ENCODE measurements at regions not wholly inside any gene's neighbourhood (a gene's known extent, or its start where the extent isn't known, plus 50 kb on each side); places are given as distances from the start of the nearest gene placed in this dataset.
A peak's percentile ranks its signal among the peaks of the same experiment; 100 is the strongest.

DNA sequence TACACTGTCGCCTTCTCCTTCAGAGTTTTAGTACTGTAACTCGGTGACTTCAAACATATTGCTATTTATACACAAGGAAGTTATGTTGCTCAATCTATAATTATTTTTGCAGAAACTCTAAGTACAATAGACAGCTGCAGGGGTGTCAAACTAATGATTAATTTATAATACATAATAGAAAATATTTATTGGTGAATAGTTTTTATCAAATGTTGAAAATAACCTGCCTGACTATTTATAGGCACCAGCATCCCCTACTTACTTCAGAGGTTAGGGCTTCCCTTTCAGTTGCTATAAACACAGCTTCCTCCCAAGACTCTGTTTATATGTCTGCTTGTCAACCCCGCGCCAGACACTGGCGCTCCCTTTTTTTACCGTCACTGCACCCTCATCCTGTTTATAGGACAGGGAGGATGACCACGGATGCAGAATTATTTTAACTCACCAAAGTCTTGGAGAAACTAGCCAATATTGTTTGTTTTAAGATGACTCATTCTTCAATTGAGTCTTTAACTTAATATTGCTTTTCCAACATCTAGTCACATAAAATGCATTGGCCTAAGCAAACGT, 225.0 kb downstream of the ALDH8A1 start:
- H3K27me3 ChIP-seq: no peaks in the 10 kb centered on the region
- H3K36me3 ChIP-seq: no peaks in the 10 kb centered on the region
- H3K27ac ChIP-seq: no peak overlapping the region
- peaks cover 0 to 10% (median 0%) of the 10 kb centered on the region in 4 donors for H3K4me1 ChIP-seq
- H3K9me3 ChIP-seq: no peaks in the 10 kb centered on the region
- TF ChIP-seq, protein P1, sequence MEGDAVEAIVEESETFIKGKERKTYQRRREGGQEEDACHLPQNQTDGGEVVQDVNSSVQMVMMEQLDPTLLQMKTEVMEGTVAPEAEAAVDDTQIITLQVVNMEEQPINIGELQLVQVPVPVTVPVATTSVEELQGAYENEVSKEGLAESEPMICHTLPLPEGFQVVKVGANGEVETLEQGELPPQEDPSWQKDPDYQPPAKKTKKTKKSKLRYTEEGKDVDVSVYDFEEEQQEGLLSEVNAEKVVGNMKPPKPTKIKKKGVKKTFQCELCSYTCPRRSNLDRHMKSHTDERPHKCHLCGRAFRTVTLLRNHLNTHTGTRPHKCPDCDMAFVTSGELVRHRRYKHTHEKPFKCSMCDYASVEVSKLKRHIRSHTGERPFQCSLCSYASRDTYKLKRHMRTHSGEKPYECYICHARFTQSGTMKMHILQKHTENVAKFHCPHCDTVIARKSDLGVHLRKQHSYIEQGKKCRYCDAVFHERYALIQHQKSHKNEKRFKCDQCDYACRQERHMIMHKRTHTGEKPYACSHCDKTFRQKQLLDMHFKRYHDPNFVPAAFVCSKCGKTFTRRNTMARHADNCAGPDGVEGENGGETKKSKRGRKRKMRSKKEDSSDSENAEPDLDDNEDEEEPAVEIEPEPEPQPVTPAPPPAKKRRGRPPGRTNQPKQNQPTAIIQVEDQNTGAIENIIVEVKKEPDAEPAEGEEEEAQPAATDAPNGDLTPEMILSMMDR (IDR thresholded peaks at IDR 0.05): no peak
- no peak for TF ChIP-seq POLR2A (IDR thresholded peaks at IDR 0.05)
- no peak for DNase-seq
- H3K4me3 ChIP-seq: no peak overlapping the region

DNA sequence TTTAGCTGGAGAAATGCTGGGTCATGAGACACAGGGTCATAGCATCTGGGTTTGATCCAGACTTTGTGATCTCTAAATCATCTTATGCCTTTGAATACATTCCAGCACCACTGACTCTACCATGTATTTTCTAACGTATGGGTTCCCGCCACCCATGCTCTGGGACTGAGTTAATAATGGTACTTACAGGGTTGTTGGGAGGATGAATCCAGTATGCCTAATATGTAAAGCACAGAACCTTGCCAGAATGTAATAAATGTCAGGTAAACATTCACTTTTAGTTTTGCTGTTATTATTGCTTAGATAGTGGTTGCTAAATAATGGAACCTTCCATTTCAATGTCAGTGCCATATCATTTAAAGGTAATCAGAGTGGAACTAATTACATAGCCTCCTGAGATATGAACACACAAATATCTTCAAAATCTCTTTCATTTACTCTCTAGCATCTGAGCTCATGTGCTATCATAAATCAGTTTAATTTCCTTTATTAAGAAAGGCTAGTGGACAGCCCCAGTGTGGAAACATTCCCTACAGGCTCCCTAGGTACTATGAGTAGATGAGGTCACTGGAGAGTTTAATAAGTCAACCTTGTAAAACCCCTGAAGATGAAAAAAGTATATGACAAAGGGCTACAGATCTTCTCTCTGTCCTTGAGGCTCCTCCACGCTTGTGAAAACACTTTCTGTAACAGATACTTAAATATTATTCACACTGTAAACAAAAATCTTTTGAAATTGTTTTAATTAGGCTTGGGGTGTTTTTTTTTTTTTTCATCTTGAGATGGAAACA, 226.6 kb downstream of the ALDH8A1 start:
- no peak overlapping the region for H3K4me3 ChIP-seq
- H3K36me3 ChIP-seq: no peaks in the 10 kb centered on the region
- H3K27me3 ChIP-seq: no peaks in the 10 kb centered on the region
- no peak for DNase-seq
- no peaks in the 10 kb centered on the region for H3K9me3 ChIP-seq
- H3K27ac ChIP-seq: no peak overlapping the region
- TF ChIP-seq POLR2A (IDR thresholded peaks at IDR 0.05): no peak
- TF ChIP-seq, protein P1 (IDR thresholded peaks at IDR 0.05): no peak
- peaks cover 0 to 13% (median 0%) of the 10 kb centered on the region in 4 donors for H3K4me1 ChIP-seq

DNA sequence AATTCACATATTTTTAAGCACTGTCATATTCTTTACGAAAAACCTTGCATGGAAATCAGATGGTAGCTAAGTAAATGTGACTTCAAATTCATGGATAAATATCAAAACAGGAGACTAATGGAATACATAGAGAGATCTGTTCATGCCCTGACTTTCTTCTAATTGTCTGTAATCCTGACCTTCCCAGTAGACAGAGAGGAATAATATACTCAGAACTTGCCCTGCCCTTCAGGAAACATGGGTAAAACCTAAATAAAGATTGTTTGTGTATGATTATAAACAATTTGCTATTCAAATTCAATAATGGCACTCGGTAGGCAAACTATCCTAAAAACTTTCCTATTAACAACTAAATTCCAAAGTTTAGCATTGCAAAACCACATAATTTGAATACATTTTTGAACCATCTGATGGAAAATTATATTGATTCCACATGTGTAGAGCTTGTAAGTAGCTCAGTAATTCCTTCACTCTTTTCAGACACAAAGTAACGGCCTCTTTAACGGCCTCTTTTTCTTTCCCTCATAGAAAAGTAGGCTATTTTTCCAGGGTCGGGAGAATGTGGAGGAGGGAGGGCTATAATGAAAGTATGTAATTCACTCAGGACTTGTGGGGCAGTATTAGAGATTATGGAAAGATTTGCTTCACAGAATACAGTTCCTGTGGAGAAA, 227.6 kb downstream of the ALDH8A1 start:
- DNase-seq: no peak
- Histone ChIP-seq H3K27me3 (no peaks in the 10 kb centered on the region), H3K4me3 (no peak overlapping the region), H3K9me3 (no peaks in the 10 kb centered on the region), H3K36me3 (no peaks in the 10 kb centered on the region), H3K4me1 (peaks cover 0 to 13% (median 0%) of the 10 kb centered on the region in 4 donors), H3K27ac (no peak overlapping the region)
- TF ChIP-seq POLR2A (IDR thresholded peaks at IDR 0.05): no peak
- TF ChIP-seq, protein P1 (IDR thresholded peaks at IDR 0.05): no peak

DNA sequence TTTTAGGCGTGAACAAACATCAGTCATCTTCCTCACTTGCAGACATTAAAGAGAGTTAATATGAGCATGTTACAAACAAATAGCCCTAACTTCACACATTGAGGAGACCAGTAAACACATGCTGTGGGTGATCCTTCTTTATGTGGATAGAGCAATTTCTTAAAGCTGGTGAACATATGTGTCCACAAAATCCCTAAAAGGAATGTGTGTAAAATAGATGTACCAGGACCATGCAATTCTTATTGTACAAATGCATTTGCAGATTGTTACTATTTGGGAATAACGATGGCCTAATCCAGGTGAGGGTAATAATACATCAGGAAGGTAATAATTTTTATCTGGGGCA, 228.9 kb downstream of the ALDH8A1 start:
- DNase-seq: no peak
- Histone ChIP-seq H3K9me3 (no peaks in the 10 kb centered on the region), H3K27ac (no peak overlapping the region), H3K36me3 (no peaks in the 10 kb centered on the region), H3K4me1 (peaks cover 0 to 13% (median 0%) of the 10 kb centered on the region in 4 donors), H3K27me3 (no peaks in the 10 kb centered on the region), H3K4me3 (no peak overlapping the region)
- TF ChIP-seq, protein P1 (IDR thresholded peaks at IDR 0.05): no peak
- no peak for TF ChIP-seq POLR2A (IDR thresholded peaks at IDR 0.05)

DNA sequence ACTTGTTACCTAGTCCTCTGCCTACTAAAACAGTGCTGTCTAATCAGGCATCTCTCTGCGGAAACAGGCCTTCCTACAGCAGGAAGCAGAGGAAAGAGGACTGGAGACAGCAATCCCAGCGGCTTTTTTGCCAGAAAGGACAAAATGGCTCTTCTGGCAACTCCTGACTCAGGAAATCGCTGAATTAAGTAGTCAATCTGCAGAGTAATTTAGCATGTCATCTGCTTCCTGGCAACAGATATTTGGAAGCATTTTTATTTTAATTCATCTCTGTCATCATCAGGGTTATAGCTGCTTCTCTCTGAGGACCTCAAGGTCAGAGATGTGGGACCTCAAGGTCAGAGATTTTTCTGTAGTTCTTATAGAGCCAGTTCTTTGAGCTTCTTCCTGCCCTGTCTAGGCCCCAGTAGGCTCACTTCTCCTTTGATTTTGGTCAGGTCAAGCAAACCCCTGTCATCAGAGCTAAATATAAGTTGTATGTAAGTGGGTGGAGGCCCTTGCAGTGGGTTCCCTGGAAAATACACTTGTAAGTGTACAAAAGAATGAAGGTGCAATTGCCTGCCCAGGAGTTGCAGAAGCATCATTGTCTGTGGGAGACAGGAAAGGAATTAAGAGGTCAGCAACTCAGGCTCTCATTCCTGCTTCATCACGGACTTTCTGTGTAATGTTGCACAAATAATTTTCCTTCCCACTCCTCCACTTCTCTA, 229.4 kb downstream of the ALDH8A1 start:
- no peak for DNase-seq
- no peak for TF ChIP-seq POLR2A (IDR thresholded peaks at IDR 0.05)
- TF ChIP-seq, protein P1 (IDR thresholded peaks at IDR 0.05): no peak
- H3K27ac ChIP-seq: peak overlapping the region in 1 of 4 donors; percentile 28
- H3K4me3 ChIP-seq: no peak overlapping the region
- H3K27me3 ChIP-seq: no peaks in the 10 kb centered on the region
- H3K9me3 ChIP-seq: no peaks in the 10 kb centered on the region
- no peaks in the 10 kb centered on the region for H3K36me3 ChIP-seq
- peaks cover 0 to 13% (median 0%) of the 10 kb centered on the region in 4 donors for H3K4me1 ChIP-seq

All from Peyer's patch (tissue), 4 donors.